ENCODE measurements at regions not wholly inside any gene's neighbourhood (a gene's known extent, or its start where the extent isn't known, plus 50 kb on each side); places are given as distances from the start of the nearest gene placed in this dataset.

DNA sequence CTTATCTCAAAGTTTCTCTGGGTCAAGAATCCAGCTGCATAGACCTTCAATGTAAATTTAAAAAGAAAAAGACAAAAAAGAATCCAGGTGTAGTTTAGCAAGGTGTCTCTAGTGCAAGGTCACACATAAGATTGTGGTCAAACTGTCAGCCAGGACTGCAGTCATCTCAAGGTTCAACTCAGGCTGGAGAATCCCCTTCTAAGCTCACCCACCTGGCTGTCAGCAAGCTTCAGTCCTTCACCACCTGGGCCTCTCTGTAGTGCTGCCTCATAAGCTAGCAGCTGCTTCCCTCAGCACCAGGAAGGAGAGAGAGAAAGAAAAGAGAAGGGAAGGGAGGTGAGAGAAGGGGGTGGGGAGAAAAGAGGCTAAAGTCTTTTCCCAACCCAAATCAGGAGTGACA lies 146.7 kb downstream of the ACTL7B start:
- no peak for TF ChIP-seq EP300 (IDR thresholded peaks at IDR 0.05)
- TF ChIP-seq, protein P1, sequence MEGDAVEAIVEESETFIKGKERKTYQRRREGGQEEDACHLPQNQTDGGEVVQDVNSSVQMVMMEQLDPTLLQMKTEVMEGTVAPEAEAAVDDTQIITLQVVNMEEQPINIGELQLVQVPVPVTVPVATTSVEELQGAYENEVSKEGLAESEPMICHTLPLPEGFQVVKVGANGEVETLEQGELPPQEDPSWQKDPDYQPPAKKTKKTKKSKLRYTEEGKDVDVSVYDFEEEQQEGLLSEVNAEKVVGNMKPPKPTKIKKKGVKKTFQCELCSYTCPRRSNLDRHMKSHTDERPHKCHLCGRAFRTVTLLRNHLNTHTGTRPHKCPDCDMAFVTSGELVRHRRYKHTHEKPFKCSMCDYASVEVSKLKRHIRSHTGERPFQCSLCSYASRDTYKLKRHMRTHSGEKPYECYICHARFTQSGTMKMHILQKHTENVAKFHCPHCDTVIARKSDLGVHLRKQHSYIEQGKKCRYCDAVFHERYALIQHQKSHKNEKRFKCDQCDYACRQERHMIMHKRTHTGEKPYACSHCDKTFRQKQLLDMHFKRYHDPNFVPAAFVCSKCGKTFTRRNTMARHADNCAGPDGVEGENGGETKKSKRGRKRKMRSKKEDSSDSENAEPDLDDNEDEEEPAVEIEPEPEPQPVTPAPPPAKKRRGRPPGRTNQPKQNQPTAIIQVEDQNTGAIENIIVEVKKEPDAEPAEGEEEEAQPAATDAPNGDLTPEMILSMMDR (IDR thresholded peaks at IDR 0.05) = no peak
